GM21367 (cell line): ENCODE measurements at regions not wholly inside any gene's neighbourhood (a gene's known extent, or its start where the extent isn't known, plus 50 kb on each side); places are given as distances from the start of the nearest gene placed in this dataset.
"Not testable (repeated sequence)": the region's sequence is repeated elsewhere in the genome, so short reads cannot be mapped to it uniquely, and the experiment has no call there.

ENCODE experiments used
- ATAC-seq: cut with Tn5 transposase; IDR thresholded peaks from one replicate; pipeline ENCODE4 v1.9.1; 2021; ENCODE audit not compliant: unreplicated experiment

DNA sequence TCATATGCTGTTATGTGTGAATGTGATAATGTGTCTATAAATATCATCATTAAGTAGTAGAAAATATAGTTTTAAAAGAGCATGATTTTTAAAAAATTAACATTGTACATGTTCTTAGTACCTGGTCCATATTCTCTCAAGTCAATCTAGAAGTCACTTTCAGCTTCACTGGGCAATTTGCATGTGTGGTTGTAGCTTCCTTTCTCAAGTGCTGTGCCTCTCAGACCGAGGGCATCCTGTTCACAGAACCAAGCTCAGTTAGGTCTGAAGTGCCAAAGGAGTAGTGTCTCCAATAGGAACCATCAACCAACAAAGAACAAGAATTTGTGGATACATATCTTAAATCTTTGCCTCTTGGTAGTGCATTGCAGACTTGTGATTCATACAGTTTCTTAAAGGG lies 541.8 kb upstream of the SLC10A2 start:
- peak; percentile 67 for ATAC-seq

DNA sequence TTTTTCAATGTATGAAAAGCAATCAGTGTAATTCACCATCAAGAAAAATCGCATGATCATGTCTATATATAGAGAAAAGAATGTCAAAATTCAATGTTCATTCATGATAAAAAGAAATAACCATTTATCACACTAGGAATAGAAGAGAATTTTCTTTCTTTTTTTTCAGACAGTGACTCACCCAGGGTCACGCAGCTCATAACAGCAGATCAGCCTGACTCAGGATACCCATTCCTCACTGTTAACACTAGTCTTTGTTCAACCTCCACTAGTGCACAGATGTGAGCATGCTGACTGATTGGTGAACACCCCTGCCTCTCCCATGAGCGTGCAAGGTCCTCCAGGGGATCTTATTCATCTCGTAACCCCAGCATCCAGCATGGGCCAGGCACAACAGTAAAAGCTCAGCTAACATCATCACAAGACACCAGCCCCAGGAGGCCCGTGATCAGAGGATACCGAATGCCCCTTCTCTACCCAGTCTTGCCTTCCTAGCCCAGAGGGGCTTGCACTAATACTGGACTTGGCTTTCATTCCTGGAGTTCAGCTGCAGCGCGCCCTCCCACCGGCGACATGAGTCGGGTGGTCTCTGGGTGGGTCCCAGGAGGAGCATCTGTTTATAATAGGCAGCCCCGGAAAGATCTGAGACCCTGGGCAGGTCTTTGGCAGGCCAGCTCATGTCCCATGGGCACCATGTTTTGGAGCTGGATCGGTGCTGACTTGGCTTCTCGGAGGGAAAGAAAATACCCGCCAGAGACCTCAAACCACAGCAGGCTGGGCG lies 539.5 kb upstream of the SLC10A2 start:
- no peak for ATAC-seq

DNA sequence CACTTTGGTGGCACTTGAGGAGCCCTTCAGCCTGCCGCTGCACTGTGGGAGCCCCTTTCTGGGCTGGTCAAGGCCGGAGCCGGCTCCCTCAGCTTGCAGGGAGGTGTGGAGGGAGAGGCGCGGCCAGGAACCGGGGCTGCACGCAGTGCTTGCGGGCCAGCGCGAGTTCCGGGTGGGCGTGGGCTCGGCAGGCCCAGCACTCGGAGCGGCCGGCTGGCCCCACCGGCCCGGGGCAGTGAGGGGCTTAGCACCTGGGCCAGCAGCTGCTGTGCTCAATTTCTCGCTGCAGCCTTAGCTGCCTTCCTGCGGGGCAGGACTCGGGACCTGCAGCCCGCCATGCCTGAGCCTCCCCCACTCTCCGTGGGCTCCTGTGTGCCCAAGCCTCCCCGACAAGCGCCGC lies 533.7 kb upstream of the SLC10A2 start:
- ATAC-seq, result not testable (repeated sequence)

DNA sequence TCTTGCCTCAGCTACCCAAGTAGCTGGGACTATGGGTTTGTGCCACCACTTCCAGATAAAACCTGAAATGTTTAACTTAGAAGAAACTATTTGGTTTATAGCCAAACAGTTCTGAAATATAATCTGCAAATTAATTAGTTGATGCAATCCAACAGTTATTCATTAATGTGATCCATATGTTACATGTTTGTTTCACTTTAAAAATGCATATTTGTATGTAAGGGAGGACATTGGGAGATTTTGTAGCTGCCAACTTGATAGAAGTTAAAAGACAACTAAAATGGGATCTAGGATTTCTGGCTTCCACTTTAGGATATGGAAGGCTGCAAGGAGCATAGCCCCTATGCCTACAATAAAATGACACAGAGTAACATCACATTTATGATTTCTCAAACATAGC lies 532.5 kb upstream of the SLC10A2 start:
- ATAC-seq, result no peak

DNA sequence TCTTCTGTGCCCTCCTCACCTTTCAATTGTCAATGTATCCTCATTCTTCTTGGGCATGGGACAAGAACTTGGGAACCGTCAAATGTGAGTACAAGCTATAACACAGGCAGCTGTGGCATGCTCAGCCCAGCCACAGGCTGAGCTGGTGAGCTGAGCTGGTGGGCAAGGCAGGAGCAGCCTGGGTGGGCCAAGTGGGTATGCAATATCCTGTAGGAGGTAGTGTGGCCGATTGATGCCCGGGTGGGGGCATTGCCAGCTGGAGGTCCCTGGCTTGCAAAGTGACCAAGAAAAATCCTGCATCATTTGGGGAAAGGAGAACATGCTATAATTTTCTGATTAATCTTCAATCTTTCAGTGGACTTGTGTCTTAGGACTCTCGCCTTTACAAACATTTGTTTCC lies 507.2 kb upstream of the SLC10A2 start:
- no peak for ATAC-seq

DNA sequence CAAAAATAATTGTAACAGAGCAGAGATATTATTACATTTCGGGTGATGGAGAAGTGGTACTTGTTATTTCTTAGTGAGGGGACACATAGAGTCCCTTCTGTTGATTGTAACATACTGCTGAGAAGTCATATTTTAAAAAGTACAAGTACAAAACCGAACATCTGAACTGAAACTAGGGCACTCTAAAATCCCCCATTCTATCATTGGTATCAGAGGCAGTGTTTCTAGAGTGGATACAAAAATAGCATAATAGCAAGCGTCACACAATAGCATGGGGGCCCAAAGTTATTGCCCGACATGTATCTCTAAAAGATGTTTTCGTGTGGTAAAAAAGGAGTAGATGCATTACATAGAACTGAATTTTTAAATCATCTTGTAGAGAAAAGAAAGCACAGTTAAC lies 502.1 kb upstream of the SLC10A2 start:
- ATAC-seq, result no peak

DNA sequence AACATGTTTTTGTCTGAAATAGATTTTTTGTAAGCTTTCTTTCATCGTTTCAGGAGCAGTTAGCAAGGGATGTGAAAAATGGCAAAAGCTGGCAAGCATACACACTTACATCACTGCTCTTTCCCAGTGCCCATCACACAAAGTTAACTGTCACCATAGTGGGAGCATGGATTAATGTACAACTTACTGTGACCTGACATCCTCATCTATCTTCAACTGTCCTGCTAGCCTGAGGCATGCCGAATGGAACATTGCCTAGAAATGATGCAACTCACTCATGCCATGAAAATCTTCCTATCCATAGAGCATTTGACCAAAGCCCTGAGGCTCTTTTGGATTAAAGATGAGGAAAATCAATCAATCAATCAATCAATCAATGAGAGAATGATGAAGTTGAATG lies 491.7 kb upstream of the SLC10A2 start:
- ATAC-seq, result no peak

DNA sequence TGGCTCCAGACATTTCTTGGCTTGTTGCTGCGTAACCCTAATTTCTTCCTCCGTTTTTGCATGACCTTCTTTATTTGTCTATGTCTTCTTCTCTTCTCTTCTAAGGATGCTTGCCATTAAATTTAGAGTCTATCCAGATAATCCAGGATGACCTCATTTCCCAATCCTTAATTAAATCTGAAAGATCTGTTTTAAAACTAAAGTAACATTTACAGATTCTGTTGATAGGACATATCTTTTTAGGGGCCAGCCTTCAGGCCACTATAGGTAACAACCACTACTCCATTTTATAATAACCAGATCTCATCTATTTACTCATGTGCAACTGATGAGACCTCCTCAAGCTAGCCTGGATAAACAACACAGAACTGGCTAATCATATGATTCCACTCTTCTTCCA lies 490.5 kb upstream of the SLC10A2 start:
- no peak for ATAC-seq

DNA sequence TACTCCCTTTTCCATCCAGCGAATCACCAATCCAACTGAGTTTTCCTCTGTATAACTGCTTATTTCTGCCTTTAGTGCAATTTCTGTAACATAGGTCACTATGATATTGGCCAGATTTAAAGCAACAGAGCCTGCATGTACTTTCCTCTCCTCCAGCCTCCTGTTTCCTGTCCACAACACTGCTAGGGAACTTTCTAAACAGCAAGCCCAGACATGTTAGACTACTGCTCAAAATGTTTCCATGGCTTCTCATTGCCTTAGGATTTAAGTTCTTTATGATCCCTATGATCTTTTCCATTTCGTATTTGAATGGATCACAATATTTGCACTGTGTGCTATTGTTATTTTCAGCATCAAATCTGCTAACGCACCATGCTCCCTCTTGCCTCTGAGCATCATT lies 481.7 kb upstream of the SLC10A2 start:
- ATAC-seq, result no peak

DNA sequence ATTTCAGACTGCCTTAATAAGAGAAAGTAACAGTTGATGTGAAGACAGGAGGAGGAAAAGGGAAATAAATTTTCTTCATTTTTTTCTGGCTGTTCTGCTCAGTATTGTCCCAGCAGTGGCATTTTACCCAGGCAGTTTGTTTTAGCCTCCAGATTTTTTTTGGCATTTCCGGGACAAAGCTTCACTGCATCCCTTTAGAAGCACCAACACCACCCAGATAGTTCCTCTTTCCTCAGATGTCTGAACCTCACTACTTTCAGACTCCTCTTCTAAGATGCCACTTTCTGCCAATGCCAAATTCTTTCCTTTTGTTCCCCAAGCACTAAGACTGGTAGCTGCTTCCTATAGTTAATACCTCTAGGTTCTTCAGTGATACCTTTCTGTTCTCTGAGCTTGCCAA lies 480.1 kb upstream of the SLC10A2 start:
- no peak for ATAC-seq

DNA sequence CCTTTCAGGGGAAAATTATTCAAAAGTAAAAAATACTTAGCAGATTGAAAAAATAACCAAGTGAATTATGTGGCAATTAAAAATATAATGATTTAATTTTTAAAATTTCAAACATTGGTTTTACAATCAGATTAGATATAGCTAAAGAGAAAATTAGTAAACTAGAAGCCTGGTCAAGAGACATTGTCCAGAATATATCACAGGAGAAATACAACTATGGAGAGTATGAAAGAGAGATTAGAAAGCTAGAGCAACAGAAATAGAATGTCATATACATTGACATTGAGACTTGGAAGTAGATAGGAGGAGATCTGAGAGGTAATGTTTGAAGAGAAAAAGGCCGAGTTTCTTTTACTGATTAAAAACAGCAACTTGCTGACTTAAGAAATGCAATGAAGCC lies 476.4 kb upstream of the SLC10A2 start:
- no peak for ATAC-seq

DNA sequence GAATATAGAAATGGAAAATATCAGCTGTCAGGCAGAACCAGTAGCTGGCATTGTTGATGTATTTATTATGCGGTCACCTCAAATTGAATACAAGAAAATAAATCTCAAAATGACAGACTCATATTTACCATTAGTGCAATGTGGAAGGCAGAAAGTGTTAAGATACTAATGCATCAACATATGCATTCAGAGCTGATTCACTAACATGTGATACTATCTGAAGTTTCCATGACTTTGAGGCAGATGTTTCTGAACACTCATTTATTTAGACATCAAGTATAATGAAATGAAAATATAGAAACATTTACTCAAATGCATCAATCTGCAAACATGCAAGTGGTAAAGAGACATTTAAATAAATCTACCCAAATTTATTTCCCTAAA lies 474.2 kb upstream of the SLC10A2 start:
- no peak for ATAC-seq

DNA sequence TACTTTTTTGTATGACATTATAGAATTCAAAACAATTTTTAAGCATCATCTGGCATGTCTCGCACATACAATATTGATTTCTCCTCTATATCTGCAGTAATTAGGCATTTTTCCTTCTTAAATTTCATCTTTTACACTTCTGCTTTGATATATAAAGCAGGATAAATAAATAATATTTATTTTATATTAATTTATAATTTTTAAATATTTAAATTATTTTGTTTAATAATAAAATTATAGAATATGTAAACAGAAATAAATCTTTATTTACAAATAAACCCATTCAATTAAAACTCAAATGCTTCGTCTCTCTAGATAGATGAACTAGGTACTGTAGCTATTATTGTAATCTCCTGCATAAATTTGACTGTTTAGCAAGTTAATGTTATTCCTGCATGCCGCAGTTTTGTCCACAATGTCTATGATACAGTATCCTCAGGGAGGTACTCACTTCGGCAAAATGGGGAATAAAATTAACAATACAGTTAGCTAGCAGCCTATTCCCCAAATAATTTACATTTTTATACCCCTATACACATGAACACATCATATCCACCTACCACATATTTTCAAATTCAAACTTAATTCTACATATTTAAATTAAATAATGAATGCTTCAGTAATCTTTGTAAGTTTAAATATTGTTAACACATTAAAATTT lies 473.6 kb upstream of the SLC10A2 start:
- no peak for ATAC-seq

DNA sequence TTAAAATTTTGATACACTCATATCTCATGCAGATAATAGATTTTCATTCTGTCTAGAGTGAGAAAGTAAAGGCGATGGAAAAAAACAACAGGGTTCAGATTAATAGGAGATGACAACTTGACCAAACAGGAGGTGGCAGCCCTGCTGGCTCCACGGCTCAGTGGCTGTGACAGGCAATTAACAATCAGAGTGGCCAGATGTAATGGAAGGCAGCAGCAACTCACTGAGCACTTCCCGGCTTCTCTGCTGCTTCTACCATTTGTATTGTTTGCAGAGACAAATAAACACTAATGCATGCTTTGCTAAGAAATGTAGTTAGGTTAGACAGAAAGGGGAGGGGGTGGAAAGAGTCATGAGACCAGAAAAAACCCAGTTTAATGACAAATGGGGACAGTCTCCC lies 473.0 kb upstream of the SLC10A2 start:
- no peak for ATAC-seq

DNA sequence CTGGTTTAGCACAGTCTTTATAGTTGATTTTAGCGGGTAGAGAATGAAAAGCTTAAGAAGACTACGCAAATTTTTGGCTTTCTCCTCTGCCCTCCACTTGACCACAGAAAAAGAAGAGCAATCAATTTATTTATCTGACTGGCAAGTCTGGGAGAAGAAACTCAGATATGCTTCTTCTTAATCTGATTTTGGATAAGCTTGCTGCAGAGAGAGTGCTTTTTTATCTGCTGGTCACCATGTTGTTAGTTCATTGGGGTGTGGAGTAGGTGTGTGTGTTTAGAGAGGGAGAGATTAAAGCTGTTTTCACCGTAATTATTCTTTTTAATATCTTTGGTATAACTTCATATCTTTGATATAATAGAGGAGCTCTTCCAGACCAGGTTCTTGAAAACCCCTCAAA lies 471.4 kb upstream of the SLC10A2 start:
- ATAC-seq, result no peak

DNA sequence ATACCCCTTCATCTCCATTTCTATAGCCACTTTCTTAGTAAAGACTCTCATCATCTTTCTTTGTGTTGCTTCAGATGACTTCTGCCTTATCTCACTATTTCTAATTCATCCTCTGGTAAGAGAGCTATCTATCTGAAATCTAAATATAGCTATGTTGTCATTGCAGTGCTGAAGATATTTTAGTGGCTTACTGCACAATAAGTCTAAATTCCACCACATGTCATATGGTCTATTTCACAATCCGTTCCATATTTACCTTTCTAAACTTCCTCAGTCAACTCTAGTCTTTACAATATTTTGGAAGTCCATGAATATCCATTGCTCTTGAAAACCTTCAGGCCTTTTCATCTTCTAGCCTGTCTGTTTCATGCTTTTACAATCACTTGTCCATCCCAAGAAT lies 465.1 kb upstream of the SLC10A2 start:
- ATAC-seq, result no peak

DNA sequence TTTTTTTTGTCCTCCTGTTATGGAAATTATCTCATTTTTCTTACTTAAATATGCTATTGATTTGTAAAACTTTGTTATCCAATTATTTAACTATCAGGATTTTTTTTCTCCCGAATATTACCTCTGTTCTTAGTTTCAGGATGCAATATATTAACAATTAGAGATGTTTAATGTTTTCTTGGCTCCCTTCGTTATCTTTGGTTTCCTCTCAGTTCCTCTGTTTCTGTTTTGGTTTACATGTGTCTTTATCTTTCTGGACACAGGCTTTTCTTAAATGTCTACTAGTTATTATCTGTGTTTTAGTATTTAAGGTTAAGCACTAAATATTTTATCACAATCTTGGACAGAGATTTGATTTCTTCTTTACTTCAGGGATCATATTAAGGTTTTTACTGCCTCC lies 462.2 kb upstream of the SLC10A2 start:
- no peak for ATAC-seq

DNA sequence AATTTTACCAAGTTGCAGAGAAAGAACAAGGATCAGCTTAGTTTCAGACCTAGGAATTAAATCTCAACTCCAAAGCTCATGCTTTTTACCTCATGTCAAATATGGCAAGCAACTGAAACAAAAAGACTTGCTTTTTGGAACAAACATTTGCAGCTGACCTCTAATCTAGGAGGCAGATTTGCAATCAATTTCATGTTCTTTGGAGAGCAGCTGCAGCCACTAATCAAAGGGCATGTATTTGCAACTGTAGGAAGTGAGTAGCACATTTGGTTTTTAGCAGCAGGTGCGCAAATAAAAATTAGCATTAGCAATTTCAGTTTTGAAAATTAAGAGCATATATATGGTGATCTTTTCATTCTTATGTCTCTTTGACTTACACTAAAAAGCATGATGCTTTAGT lies 459.3 kb upstream of the SLC10A2 start:
- ATAC-seq, result no peak

DNA sequence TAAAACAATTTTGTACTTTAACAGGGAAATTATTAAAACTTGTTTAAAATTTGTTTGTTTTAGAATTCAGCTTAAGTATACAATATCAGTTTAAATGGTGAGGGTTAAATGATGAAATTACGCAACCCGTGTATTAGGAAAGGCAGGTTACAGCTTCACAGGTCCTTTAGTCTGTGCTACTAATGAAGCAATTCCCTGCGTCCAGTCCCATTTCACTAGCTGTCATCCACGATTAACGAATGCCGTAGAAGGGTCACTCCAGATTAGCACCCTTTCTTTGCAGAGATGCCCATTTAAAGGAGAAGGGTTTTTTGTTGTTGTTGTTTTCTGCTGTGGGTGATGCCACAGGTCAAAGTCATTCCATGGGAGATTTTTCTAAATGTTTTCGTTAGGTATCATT lies 457.6 kb upstream of the SLC10A2 start:
- ATAC-seq, result no peak

DNA sequence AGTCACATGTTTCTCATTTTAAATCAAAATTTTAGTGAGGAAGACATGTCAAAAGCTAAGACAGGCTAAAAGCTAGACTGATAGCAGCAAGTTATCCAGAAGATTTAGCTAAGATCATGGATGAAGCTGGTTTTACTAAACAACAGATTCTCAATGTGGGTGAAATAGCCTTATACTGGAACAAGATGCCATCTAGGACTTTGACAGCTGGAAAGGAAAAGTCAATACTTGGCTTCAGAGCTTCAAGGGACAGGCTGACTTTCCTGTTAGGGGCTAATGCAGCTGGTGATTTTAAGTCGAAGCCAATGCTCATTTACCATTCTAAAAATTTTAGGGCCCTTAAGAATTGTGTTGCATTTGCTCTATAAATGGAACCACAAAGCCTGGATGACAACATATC lies 455.3 kb upstream of the SLC10A2 start:
- ATAC-seq, result no peak

DNA sequence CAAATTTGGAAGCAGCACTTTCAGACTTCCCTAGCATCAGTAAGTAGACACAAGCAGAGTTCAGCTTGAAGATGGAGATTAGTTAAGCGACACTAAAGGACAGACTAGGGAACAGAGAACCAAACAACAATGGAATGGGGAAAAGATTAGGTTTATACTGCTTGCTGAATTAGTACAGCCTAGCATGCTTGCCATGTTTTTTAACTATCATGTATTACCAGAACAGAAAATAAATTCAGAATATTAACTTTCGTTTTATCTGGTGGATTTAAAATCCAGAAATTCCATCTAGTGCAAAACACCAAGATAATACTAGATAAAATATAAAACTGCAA lies 451.5 kb upstream of the SLC10A2 start:
- ATAC-seq, result no peak

DNA sequence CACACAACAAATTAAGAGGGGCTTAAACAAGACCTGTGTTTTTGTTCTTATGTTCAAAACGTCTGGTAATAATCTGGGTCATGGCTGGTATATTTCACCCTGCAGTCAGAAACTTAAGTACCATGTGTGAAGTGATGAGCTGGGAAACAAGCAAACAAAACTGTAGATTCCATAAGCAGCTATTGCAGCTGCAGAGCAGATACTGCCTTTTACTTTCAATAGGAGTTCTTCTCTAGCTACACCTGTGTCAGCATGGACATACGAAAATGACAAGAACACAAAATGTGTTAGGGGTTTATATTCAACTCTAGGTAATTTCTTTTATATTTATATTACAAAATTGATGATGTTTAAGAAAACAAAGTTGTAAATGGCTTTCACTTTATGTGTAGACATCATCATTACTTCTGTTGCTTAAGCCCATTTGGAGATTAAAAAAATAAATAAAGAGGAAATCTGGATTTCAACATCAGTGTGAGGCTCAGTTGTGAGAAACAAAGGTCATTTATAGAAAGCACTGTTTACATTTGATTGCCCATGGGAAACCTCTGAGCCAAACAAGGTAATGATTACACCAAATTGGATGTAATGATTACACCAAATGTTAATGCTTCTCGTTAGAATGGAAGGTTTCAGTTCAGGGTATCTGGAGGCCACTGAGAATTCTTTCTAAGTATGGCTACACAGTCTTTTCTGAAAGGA lies 451.0 kb upstream of the SLC10A2 start:
- ATAC-seq, result peak; percentile 75
